NOMO-1 treated with dmso at 0.1 percent for 144 hours (cell line): ENCODE measurements at regions not wholly inside any gene's neighbourhood (a gene's known extent, or its start where the extent isn't known, plus 50 kb on each side); places are given as distances from the start of the nearest gene placed in this dataset.
"Not testable (repeated sequence)": the region's sequence is repeated elsewhere in the genome, so short reads cannot be mapped to it uniquely, and the experiment has no call there.

ENCODE experiments used
- DNase-seq: peaks from one replicate; lab custom pipeline; 2025; ENCODE audit not compliant: unreplicated experiment; lab: John Stamatoyannopoulos, UW

- no peak for DNase-seq
Observed at GRCh38 chr6:167707686-167708500, 118.8 kb upstream of the AFDN start.

GRCh38 chr6:167708501-167709094 is 118.1 kb upstream of the AFDN start:
- no peak for DNase-seq

- DNase-seq = no peak
Observed at GRCh38 chr6:167709196-167709595, 117.5 kb upstream of the AFDN start.

- DNase-seq = not testable (repeated sequence)
Observed at GRCh38 chr6:167709776-167710336, 116.9 kb upstream of the AFDN start.

GRCh38 chr6:167710363-167710920 is 116.3 kb upstream of the AFDN start:
- no peak for DNase-seq

GRCh38 chr6:167711211-167711610 is 115.5 kb upstream of the AFDN start:
- no peak for DNase-seq

- DNase-seq = no peak
Observed at GRCh38 chr6:167711768-167712730, 114.7 kb upstream of the AFDN start.

GRCh38 chr6:167712731-167713475 is 113.8 kb upstream of the AFDN start:
- no peak for DNase-seq

GRCh38 chr6:167714152-167714551 is 112.6 kb upstream of the AFDN start:
- DNase-seq = no peak

- no peak for DNase-seq
Observed at GRCh38 chr6:167717455-167717854, 109.3 kb upstream of the AFDN start.

- DNase-seq = no peak
Observed at GRCh38 chr6:167717867-167718266, 108.8 kb upstream of the AFDN start.

- DNase-seq = no peak
Observed at GRCh38 chr6:167719920-167720319, 106.8 kb upstream of the AFDN start.

- no peak for DNase-seq
Observed at GRCh38 chr6:167720456-167721285, 106.0 kb upstream of the AFDN start.

GRCh38 chr6:167721291-167721690 is 105.4 kb upstream of the AFDN start:
- no peak for DNase-seq

- no peak for DNase-seq
Observed at GRCh38 chr6:167722634-167723309, 103.9 kb upstream of the AFDN start.

- DNase-seq = no peak
Observed at GRCh38 chr6:167726043-167726621, 100.6 kb upstream of the AFDN start.

GRCh38 chr6:167730441-167730840 is 96.3 kb upstream of the AFDN start:
- no peak for DNase-seq

- DNase-seq = no peak
Observed at GRCh38 chr6:167731216-167731615, 95.5 kb upstream of the AFDN start.
